GM12874 (cell line): ENCODE measurements at regions not wholly inside any gene's neighbourhood (a gene's known extent, or its start where the extent isn't known, plus 50 kb on each side); places are given as distances from the start of the nearest gene placed in this dataset.

ENCODE experiments used
- TF ChIP-seq, protein P1 (sequence below): IDR thresholded peaks from 2 replicates; pipeline ENCODE4 v1.5.1; 2011; ENCODE audit warnings: low read depth, mild to moderate bottlenecking, control low read depth, low read length, moderate library complexity; ENCODE audit not compliant: insufficient read depth

DNA sequence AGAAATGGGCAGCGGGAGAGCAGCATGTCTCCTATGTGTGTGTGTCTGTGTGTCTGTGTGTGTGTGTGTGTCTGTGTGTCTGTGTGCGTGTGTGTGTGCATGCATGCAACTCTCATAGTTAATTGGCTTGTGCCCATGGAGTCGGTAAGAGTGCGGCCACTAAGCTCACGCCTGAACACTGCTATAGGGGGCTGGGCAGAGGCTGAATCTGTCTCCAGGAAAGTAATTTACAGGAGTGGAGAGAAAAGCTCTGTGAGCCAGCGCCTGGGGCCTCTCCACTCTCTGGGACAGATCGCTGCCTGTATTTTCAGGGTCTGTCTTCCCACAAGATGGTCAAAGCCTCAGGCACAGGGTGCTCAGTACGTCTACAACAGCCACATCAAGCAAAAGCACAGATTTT lies 553.4 kb downstream of the TNS1 start:
- TF ChIP-seq, protein P1, sequence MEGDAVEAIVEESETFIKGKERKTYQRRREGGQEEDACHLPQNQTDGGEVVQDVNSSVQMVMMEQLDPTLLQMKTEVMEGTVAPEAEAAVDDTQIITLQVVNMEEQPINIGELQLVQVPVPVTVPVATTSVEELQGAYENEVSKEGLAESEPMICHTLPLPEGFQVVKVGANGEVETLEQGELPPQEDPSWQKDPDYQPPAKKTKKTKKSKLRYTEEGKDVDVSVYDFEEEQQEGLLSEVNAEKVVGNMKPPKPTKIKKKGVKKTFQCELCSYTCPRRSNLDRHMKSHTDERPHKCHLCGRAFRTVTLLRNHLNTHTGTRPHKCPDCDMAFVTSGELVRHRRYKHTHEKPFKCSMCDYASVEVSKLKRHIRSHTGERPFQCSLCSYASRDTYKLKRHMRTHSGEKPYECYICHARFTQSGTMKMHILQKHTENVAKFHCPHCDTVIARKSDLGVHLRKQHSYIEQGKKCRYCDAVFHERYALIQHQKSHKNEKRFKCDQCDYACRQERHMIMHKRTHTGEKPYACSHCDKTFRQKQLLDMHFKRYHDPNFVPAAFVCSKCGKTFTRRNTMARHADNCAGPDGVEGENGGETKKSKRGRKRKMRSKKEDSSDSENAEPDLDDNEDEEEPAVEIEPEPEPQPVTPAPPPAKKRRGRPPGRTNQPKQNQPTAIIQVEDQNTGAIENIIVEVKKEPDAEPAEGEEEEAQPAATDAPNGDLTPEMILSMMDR: no peak

DNA sequence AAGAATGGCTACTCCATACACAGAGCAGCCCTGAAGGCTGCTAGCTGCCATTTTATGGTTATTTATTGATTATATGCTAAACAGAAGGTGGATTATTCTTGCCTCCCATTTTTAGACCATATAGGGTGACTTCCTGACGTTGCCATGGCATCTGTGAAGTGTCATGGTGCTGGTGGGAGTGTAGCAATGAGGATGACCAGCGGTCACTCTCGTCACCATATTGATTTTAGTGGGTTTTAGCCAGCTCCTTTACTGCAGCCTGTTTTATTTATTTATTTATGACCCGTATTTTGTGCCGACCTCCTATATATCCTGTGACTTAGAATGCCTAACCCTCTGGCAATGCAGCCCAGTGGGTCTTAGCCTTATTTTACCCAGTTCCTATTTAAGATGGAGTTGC lies 553.9 kb downstream of the TNS1 start:
- TF ChIP-seq, protein P1: no peak

DNA sequence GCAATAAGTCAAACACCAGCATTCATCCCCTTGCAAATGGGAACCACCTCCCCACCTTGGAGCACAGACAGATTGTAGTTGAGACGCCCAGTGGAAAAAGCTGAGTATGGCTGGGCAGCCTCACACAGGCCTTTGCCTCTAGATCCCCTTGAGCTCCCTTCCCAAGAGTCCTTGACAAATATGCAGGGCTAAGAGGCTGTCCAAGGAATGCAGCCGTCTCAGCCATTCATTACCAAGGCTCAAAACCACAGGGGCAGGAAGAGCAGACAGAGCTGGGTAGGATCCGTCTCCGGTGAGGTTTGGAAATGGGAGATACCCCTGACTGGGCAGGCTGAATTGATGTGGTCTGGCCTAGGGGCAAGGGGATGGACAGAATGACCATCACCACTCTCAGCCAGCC lies 557.1 kb downstream of the TNS1 start:
- TF ChIP-seq, protein P1: no peak

DNA sequence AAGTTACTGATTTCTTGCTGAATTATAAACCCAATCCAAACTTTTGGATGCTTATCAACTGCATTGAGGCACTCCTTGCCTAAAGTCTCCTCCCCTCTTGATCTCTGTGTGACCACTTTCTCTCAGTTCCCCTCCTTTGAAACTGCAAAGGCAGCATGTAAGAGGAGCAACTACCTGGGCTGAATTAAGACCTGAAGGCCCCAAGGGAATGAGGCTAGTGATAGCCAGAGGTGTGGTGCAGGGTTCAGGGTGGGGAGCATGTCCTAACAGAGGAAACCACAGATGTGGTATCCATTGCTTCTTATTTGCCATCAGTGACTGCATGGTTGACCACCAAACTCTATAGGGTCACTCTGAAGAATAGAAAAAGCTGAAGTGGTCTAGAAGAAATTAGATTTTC lies 557.9 kb downstream of the TNS1 start:
- TF ChIP-seq, protein P1: no peak

DNA sequence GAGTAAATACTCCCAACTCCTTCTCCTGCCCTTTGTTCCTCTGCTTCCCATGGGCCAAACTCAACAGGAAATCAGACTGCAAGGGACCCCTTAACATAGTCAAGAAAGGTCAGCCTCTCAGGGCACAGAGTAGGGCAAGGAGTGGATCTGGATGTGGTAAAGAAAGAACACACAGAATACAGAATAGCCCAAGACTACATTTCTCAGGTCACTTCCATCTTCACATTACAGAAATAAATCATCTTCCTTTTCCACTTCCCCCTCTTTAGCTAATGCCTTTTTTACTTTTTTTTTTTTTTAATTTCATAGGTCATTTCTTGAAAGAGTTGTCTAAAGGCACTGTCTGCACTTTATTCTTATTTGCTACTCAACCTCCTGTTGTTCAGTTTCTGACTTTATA lies 558.3 kb downstream of the TNS1 start:
- TF ChIP-seq, protein P1: no peak

DNA sequence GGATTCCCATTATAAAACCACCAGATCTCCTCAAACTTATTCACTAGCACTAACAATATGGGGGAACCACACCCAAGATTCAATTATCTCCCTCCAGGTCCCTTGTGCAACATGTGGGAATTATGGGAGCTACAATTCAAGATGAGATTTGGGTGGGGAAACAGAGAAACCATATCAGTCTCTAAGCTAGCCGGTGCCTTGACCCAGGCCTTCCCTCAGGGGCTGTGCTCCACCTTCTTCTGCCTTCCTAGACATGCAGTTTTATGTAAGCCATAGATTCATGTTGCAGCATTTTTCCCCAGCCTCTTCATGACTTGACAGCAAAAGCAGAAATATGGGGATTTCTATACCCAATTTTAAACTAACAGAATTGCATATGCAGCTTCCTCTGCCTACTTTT lies 559.2 kb downstream of the TNS1 start:
- TF ChIP-seq, protein P1: no peak

DNA sequence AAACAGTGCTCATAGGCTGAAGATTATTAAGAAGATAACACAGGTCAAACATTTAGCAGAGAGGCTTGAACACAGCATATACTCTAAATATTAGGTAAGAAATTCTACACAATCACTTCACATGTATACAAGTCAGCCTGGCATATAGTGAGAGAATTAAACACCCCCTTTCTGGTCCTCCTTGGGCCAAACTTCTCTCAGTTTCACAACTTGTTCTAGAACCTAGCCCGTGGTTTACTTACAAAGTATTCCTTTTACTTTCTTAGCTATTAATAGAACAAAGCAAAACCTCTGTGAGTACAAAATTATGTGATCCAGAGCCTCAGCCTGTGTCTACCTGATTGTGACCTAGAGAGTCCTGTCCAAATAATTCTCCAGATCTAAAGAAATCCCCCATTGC lies 562.8 kb downstream of the TNS1 start:
- TF ChIP-seq, protein P1: no peak

DNA sequence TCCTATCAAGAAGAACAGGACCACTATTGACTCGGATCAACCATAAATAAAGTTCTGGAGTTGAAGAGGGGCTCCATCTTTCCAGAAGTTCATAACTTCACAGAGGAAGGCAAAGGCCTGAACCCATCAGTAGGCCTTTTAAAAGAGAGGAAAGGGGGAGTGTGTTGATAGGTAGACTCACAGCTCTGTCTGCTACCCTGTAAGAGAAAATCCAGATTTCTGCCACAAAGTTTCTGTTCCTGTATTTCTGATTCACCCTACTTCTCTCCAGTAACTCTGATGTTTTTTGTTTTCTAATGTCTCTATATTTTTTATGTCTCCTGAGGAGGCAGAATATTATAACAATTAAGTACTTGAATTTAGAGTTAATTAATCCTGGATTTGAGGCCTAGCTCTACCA lies 564.0 kb downstream of the TNS1 start:
- TF ChIP-seq, protein P1: no peak
